Spleen (tissue), 11 donors: ENCODE measurements at regions not wholly inside any gene's neighbourhood (a gene's known extent, or its start where the extent isn't known, plus 50 kb on each side); places are given as distances from the start of the nearest gene placed in this dataset.

Experiments used
- DNase-seq: peaks from one replicate; pipeline ENCODE4 v3.0.0-alpha.2; 2020
- H3K27ac ChIP-seq, 8 donors: fragments of 200-600 bp; sonication (generic) in 7 of 8; 1 replicate in 4 of 8; 2 replicates in 4 of 8; pipeline versions ENCODE4 v1.5.0 to v1.8.0; 2016 to 2021; ENCODE audit warnings: inconsistent platforms in 4 of 8, mild to moderate bottlenecking in 4 of 8, moderate library complexity in 1 of 8
- H3K27me3 ChIP-seq, 7 donors: fragments of 200-600 bp; sonication (generic) in 6 of 7; replicated peaks in 1 of 7; 1 replicate in 4 of 7; 2 replicates in 3 of 7; pipeline versions ENCODE4 v1.5.0 to v1.8.0; 2016 to 2021; ENCODE audit warnings: inconsistent platforms in 3 of 7, mild to moderate bottlenecking in 1 of 7
- H3K36me3 ChIP-seq, 6 donors: fragments of 200-600 bp; sonication (generic) in 5 of 6; 1 replicate in 4 of 6; 2 replicates in 2 of 6; pipeline versions ENCODE4 v1.5.0 to v1.8.0; 2016 to 2021; ENCODE audit warnings: inconsistent platforms in 2 of 6
- H3K4me1 ChIP-seq, 6 donors: fragments of 200-600 bp; sonication (generic) in 5 of 6; 1 replicate in 3 of 6; 2 replicates in 3 of 6; pipeline versions ENCODE4 v1.5.0 to v1.8.0; 2016 to 2021; ENCODE audit warnings: inconsistent platforms in 3 of 6
- H3K4me3 ChIP-seq, 8 donors: fragments of 200-600 bp; sonication (generic) in 7 of 8; 1 replicate in 4 of 8; 2 replicates in 4 of 8; pipeline versions ENCODE4 v1.5.0 to v1.8.0; 2016 to 2021; ENCODE audit warnings: inconsistent platforms in 4 of 8, mild to moderate bottlenecking in 4 of 8, moderate library complexity in 2 of 8
- H3K9me3 ChIP-seq, 8 donors: fragments of 200-600 bp; sonication (generic) in 7 of 8; 1 replicate in 4 of 8; 2 replicates in 4 of 8; pipeline versions ENCODE4 v1.5.0 to v1.8.0; 2016 to 2021; ENCODE audit warnings: inconsistent platforms in 4 of 8
- CTCF ChIP-seq, 11 experiments: fragments of 200-600 bp in 7 of 11; fragments of 450-650 bp in 4 of 11; sonication (generic) in 4 of 11; IDR thresholded peaks in 8 of 11; conservative IDR thresholded peaks in 3 of 11; 1 replicate in 7 of 11; 2 replicates in 4 of 11; pipeline versions ENCODE4 v1.4.0 to v1.8.0; 2016 to 2021; ENCODE audit warnings: antibody characterized with exemption in 11 of 11, inconsistent platforms in 4 of 11, mild to moderate bottlenecking in 1 of 11
- POLR2A ChIP-seq, 3 donors: fragments of 450-650 bp; IDR thresholded peaks; one replicate each; pipeline ENCODE4 v1.5.1; 2017; ENCODE audit warnings: antibody characterized with exemption in 3 of 3, mild to moderate bottlenecking in 1 of 3
- POLR2AphosphoS5 ChIP-seq, 3 donors: sonication (generic); formaldehyde crosslinking; IDR thresholded peaks; one replicate each; pipeline ENCODE4 v1.5.1; 2017; ENCODE audit warnings: antibody characterized with exemption in 3 of 3
- WGBS, 5 donors: extraction: QIAGEN DNeasy Blood & Tissue Kit in 3 of 5; methylation state at CpG; one replicate each; pipeline versions ENCODE4 v1.1.5 to v1.1.7; 2013 to 2018; 5-methylcytosine and 5-hydroxymethylcytosine counted together
- intact Hi-C: fragments of 100-400 bp; cut with DNase I; formaldehyde crosslinking; loops from one replicate; pipeline ENCODE4 v1.15.0; 2023; ENCODE audit warnings: low total_unique reads
- donor health status: healthy with polysubstance abuse.
- donor health status: DM: no; HTN: no; CAD: no; lungs with moderate emphysema.
- donor health status: DM: no; HTN: no; CAD: no.
- donor health status: Bipolar disorder and iron deficiency.
- donor health status: healthy.
- donor health status: DM: no; HTN: no; CAD: no.
- donor health status: DM: yes; HTN: yes; CAD: no.

- no peak for TF ChIP-seq POLR2A (IDR thresholded peaks at IDR 0.05)
- no peak for TF ChIP-seq POLR2AphosphoS5 (IDR thresholded peaks at IDR 0.05)
- TF ChIP-seq CTCF (IDR thresholded peaks at IDR 0.05 in 8 of 11, conservative IDR thresholded peaks at IDR 0.05 in 3 of 11), result no peak
- Histone ChIP-seq H3K27me3 (no peaks in the 10 kb centered on the region), H3K27ac (no peak overlapping the region), H3K36me3 (no peaks in the 10 kb centered on the region), H3K4me1 (no peaks in the 10 kb centered on the region), H3K4me3 (no peak overlapping the region), H3K9me3 (peaks cover 0 to 26% (median 10%) of the 10 kb centered on the region in 8 donors)
- intact Hi-C loops, result no loop called here
- no peak for DNase-seq
- 51 to 71% (median 65%) methylated on average over 1 of the region's 1 CpG for WGBS, 5 donors
These were observed 1295.1 kb upstream of the PCDH20 start for GRCh38 chr13:62710787-62711186.

- TF ChIP-seq CTCF (IDR thresholded peaks at IDR 0.05 in 8 of 11, conservative IDR thresholded peaks at IDR 0.05 in 3 of 11) (no peak), POLR2A (IDR thresholded peaks at IDR 0.05) (no peak), POLR2AphosphoS5 (IDR thresholded peaks at IDR 0.05) (no peak)
- intact Hi-C loops, result no loop called here
- no peak overlapping the region for H3K4me3 ChIP-seq
- H3K9me3 ChIP-seq, result peaks cover 0 to 5% (median 0%) of the 10 kb centered on the region in 8 donors
- DNase-seq, result no peak
- WGBS, 5 donors, result 71 to 80% (median 75%) methylated on average over 3 of the region's 3 CpGs
- H3K27ac ChIP-seq, result no peak overlapping the region
- H3K27me3 ChIP-seq, result no peaks in the 10 kb centered on the region
- H3K4me1 ChIP-seq, result no peaks in the 10 kb centered on the region
- H3K36me3 ChIP-seq, result no peaks in the 10 kb centered on the region
These were observed 1290.4 kb upstream of the PCDH20 start for GRCh38 chr13:62706048-62706447.

GRCh38 chr13:62704875-62705274 is 1289.2 kb upstream of the PCDH20 start:
- H3K4me3 ChIP-seq, result no peak overlapping the region
- no peaks in the 10 kb centered on the region for H3K27me3 ChIP-seq
- H3K4me1 ChIP-seq, result no peaks in the 10 kb centered on the region
- TF ChIP-seq POLR2A (IDR thresholded peaks at IDR 0.05) (no peak), POLR2AphosphoS5 (IDR thresholded peaks at IDR 0.05) (no peak)
- H3K27ac ChIP-seq, result no peak overlapping the region
- no peaks in the 10 kb centered on the region for H3K36me3 ChIP-seq
- DNase-seq, result no peak
- H3K9me3 ChIP-seq, result peaks cover 0 to 5% (median 0%) of the 10 kb centered on the region in 8 donors
- intact Hi-C loops, result no loop called here

GRCh38 chr13:62702502-62702901 is 1286.9 kb upstream of the PCDH20 start:
- Histone ChIP-seq H3K27ac (no peak overlapping the region), H3K4me1 (no peaks in the 10 kb centered on the region), H3K4me3 (no peak overlapping the region), H3K9me3 (peaks cover 0 to 4% (median 0%) of the 10 kb centered on the region in 8 donors), H3K36me3 (no peaks in the 10 kb centered on the region), H3K27me3 (no peaks in the 10 kb centered on the region)
- intact Hi-C loops, result no loop called here
- TF ChIP-seq POLR2AphosphoS5 (IDR thresholded peaks at IDR 0.05) (no peak), POLR2A (IDR thresholded peaks at IDR 0.05) (no peak), CTCF (IDR thresholded peaks at IDR 0.05 in 8 of 11, conservative IDR thresholded peaks at IDR 0.05 in 3 of 11) (no peak)
- no peak for DNase-seq

- TF ChIP-seq POLR2AphosphoS5 (IDR thresholded peaks at IDR 0.05), result no peak
- TF ChIP-seq CTCF (IDR thresholded peaks at IDR 0.05 in 8 of 11, conservative IDR thresholded peaks at IDR 0.05 in 3 of 11), result no peak
- no peak for TF ChIP-seq POLR2A (IDR thresholded peaks at IDR 0.05)
- intact Hi-C loops, result no loop called here
- no peak overlapping the region for H3K27ac ChIP-seq
- peaks cover 0 to 6% (median 0%) of the 10 kb centered on the region in 8 donors for H3K9me3 ChIP-seq
- H3K4me1 ChIP-seq, result no peaks in the 10 kb centered on the region
- WGBS, 5 donors, result 80 to 98% (median 83%) methylated on average over 1 of the region's 1 CpG
- no peaks in the 10 kb centered on the region for H3K27me3 ChIP-seq
- DNase-seq, result no peak
- no peak overlapping the region for H3K4me3 ChIP-seq
- no peaks in the 10 kb centered on the region for H3K36me3 ChIP-seq
These were observed 1282.1 kb upstream of the PCDH20 start for GRCh38 chr13:62697701-62698100.
